ENCODE measurements at regions not wholly inside any gene's neighbourhood (a gene's known extent, or its start where the extent isn't known, plus 50 kb on each side); places are given as distances from the start of the nearest gene placed in this dataset.

DNA sequence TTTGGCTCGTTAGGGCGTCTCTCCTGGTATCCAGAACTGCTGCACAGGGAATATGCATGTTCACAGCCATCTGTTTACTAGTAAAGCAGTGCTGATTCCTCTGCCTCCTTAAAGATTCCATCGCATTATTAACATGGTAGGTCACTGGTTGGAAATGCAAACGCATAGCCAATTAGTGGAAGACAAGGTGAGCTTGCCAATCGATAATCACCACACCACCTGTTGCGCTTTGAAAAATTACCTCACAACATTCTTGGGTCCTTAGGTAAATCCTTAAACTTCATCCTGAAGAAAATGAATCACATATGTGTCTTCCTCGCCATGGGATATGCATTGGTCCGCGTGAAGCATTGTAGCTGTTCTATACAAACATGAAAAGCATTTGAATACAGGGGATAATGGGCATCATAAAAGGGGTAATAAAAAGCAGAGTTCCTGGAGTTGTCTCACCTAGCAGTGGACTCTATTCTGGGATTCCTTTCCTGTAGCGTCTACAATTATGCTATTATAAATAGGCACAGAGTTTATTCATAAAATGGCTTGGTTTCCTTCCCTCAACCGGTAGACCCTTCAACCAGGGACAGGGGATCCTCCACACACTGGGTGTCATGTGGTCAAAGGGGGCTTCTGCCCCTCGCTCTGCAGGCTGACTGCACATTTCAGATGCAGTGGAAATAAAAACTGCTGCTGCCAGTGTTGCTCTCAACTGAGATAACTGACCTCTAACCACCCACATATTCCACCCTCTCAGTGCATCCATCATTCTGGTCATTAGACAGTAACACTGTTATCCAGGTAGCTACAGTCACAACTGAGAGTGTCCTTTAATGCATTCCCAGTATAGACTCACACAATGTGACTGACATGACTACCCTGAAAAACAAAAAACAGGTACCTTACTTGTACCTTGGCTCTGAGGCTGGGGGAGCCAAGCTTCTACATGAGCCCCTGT is 389.2 kb upstream of the NFE2L3 start:
- TF ChIP-seq, protein P1, sequence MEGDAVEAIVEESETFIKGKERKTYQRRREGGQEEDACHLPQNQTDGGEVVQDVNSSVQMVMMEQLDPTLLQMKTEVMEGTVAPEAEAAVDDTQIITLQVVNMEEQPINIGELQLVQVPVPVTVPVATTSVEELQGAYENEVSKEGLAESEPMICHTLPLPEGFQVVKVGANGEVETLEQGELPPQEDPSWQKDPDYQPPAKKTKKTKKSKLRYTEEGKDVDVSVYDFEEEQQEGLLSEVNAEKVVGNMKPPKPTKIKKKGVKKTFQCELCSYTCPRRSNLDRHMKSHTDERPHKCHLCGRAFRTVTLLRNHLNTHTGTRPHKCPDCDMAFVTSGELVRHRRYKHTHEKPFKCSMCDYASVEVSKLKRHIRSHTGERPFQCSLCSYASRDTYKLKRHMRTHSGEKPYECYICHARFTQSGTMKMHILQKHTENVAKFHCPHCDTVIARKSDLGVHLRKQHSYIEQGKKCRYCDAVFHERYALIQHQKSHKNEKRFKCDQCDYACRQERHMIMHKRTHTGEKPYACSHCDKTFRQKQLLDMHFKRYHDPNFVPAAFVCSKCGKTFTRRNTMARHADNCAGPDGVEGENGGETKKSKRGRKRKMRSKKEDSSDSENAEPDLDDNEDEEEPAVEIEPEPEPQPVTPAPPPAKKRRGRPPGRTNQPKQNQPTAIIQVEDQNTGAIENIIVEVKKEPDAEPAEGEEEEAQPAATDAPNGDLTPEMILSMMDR (conservative IDR thresholded peaks at IDR 0.05) = no peak
- TF ChIP-seq EZH2 (IDR thresholded peaks at IDR 0.05; ENCODE audit: low read depth) = no peak
